ENCODE measurements at regions not wholly inside any gene's neighbourhood (a gene's known extent, or its start where the extent isn't known, plus 50 kb on each side); places are given as distances from the start of the nearest gene placed in this dataset.

DNA sequence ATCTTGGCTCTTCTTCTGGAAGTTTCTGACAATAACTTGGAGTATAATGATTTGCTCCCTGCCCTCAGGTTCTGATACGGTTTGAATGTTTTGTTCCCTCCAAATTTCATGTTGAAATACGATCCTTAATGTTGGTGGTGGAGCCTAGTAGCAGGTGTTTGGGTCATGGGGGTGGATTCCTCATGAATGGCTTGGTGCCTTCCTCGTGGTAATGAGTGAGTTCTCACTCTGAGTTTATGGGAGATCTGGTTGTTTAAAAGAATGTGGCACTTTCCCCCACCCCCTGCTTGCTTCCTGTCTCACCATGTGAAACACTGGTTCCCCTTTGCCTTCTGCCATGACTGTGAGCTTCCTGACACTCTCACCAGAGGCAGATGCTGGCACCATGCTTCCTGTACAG lies 103.0 kb upstream of the OSMR start:
- no peaks in the 10 kb centered on the region for H3K27me3 Mint-ChIP-seq (ENCODE audit: low read depth)
- H3K9me3 Mint-ChIP-seq, result peaks cover 11 to 17% of the 10 kb centered on the region in 2 experiments
- H3K4me1 ChIP-seq (ENCODE audit: insufficient read depth, low read length), result no peaks in the 10 kb centered on the region
- no peak overlapping the region for H4K5ac ChIP-seq (ENCODE audit: insufficient read length, low read depth, low read length)
- no peak overlapping the region for H3K14ac ChIP-seq (ENCODE audit: insufficient read depth, low read length)
- H2AK5ac ChIP-seq (ENCODE audit: insufficient read length, low read length), result no peak overlapping the region
- H2BK12ac ChIP-seq (ENCODE audit: insufficient read length, low read depth, low read length), result no peak overlapping the region
- no peak overlapping the region for H3K4me3 Mint-ChIP-seq
- no peak overlapping the region for H3K18ac ChIP-seq (ENCODE audit: insufficient read length, low read depth, low read length)
- no peak for TF ChIP-seq CTCF (conservative IDR thresholded peaks at IDR 0.05)
- H4K20me1 ChIP-seq (ENCODE audit: control insufficient read depth, insufficient read depth, insufficient read length), result no peaks in the 10 kb centered on the region
- no peak overlapping the region for H2BK120ac ChIP-seq (ENCODE audit: low read depth, low read length, poor library complexity, severe bottlenecking)
- H3K56ac ChIP-seq (ENCODE audit: insufficient read length, low read depth, low read length), result no peak overlapping the region
- H4K91ac ChIP-seq (ENCODE audit: insufficient read length, low read depth, low read length), result no peak overlapping the region
- no peak overlapping the region for H3K23ac ChIP-seq (ENCODE audit: insufficient read length, low read depth, low read length)
- H3K4me2 ChIP-seq (ENCODE audit: insufficient read depth, insufficient read length, low read length), result no peak overlapping the region
- H3K9me3 ChIP-seq (ENCODE audit: control insufficient read depth, low read depth, low read length), result no peaks in the 10 kb centered on the region
- no peak overlapping the region for H2BK15ac ChIP-seq (ENCODE audit: low read depth, low read length)
- no peaks in the 10 kb centered on the region for H3K79me1 ChIP-seq (ENCODE audit: insufficient read depth, low read depth, low read length, poor library complexity, severe bottlenecking)
- H3K27ac ChIP-seq (ENCODE audit: insufficient read length, low read depth, low read length), result no peak overlapping the region
- H2AFZ ChIP-seq (ENCODE audit: low read length), result no peak overlapping the region
- no peak overlapping the region for H2BK5ac ChIP-seq (ENCODE audit: insufficient read length, low read length)
- H3K4me1 Mint-ChIP-seq, result no peaks in the 10 kb centered on the region
- WGBS (ENCODE audit: extremely low coverage, insufficient read length, low lambda C conversion rate), result no CpG with 5 or more reads among the region's 3 CpGs
- no peaks in the 10 kb centered on the region for H3K27me3 ChIP-seq (ENCODE audit: insufficient read depth, low read length)
- no peak overlapping the region for H3K9ac ChIP-seq (ENCODE audit: extremely low read depth, insufficient read length, low read length)
- H2BK20ac ChIP-seq (ENCODE audit: low read depth, low read length, poor library complexity, severe bottlenecking), result no peak overlapping the region
- H3K23me2 ChIP-seq (ENCODE audit: insufficient read length, low read depth, low read length, poor library complexity, severe bottlenecking), result no peaks in the 10 kb centered on the region
- H3T11ph ChIP-seq (ENCODE audit: low read length), result no peak overlapping the region
- H3K79me2 ChIP-seq (ENCODE audit: insufficient read depth, low read length), result no peaks in the 10 kb centered on the region
- DNase-seq, result no peak
- H3K4ac ChIP-seq (ENCODE audit: low read depth, low read length), result no peak overlapping the region
- no peak overlapping the region for H3K27ac Mint-ChIP-seq
- no peak overlapping the region for H4K8ac ChIP-seq (replicated peaks; ENCODE audit: insufficient read length, low read depth, low read length)
- peaks cover 4 to 11% (median 7%) of the 10 kb centered on the region in 3 experiments; a peak in 5 of 7 replicates for H3K36me3 Mint-ChIP-seq (ENCODE audit: insufficient read depth in 1 of 3, low read depth in 3 of 3)

All from H9 (cell line).